HCT116 (cell line): ENCODE measurements at regions not wholly inside any gene's neighbourhood (a gene's known extent, or its start where the extent isn't known, plus 50 kb on each side); places are given as distances from the start of the nearest gene placed in this dataset.

ENCODE experiments used
- ATAC-seq: fragments of 200-7000 bp; cut with Tn5 transposase; 2 replicates; pipeline ENCODE4 v1.9.1; 2020; ENCODE audit warnings: mild to moderate bottlenecking, moderate library complexity
- BruUV-seq: library from RNA; stranded (reverse); fragments of 400-500 nt; replicated peaks from 2 replicates; lab custom pipeline; 2021; lab: Mats Ljungman, UMichigan
- CTCF ChIA-PET: fragments of 300-600 bp; sonication (Branson Sonifier 250); formaldehyde crosslinking; loops from one replicate; lab custom pipeline; 2021; ENCODE audit warnings: antibody characterized with exemption; lab: Charles Lee
- POLR2A ChIA-PET: fragments of 300-600, 350-600 bp; sonication (Branson Sonifier 250); formaldehyde crosslinking; loops from one replicate; lab custom pipeline; 2021; ENCODE audit warnings: antibody characterized with exemption; lab: Charles Lee
- RAD21 ChIA-PET, 2 experiments: fragments of 300-600 bp; sonication (Branson Sonifier 250); formaldehyde crosslinking; loops; one replicate each; lab custom pipeline; 2023; ENCODE audit warnings: low total read pairs in 2 of 2; ENCODE audit not compliant: uncharacterized antibody in 2 of 2, unreplicated experiment in 2 of 2, low non-redundant PET in 1 of 2; lab: Charles Lee
- DNase-seq: peaks from one replicate; pipeline ENCODE4 v3.0.0-alpha.2; 2010; ENCODE audit warnings: low read depth, low spot score
- H2AFZ ChIP-seq: fragments of 200-600 bp; shearing (Covaris generic), sonication (generic); 2 replicates; pipeline ENCODE4 v1.6.1; 2017; ENCODE audit warnings: low read depth, mixed run types, mixed read lengths, antibody characterized with exemption, low read length; ENCODE audit not compliant: poor library complexity, severe bottlenecking
- H3K27ac ChIP-seq: 2 replicates; pipeline ENCODE4 v1.5.1; 2012; ENCODE audit warnings: low read depth, low read length
- H3K27me3 ChIP-seq: fragments of 200-600 bp; sonication (generic); 2 replicates; pipeline ENCODE4 v1.6.1; 2016; ENCODE audit warnings: mixed run types, low read length, mixed read lengths; ENCODE audit not compliant: insufficient read depth
- H3K36me3 ChIP-seq, 2 experiments: fragments of 200-500 bp in 1 of 2; fragments of 200-600 bp in 1 of 2; sonication (Bioruptor generic) in 1 of 2; sonication (generic) in 1 of 2; 2 replicates each; pipeline versions ENCODE4 v1.5.1 to v1.6.1; 2014 to 2016; ENCODE audit warnings: low read length in 2 of 2, inconsistent platforms in 1 of 2, mixed read lengths in 1 of 2, mixed run types in 1 of 2; ENCODE audit not compliant: insufficient read depth in 2 of 2, control insufficient read depth in 1 of 2
- H3K4me1 ChIP-seq, 2 experiments: fragments of 200-600 bp in 1 of 2; sonication (generic) in 1 of 2; 2 replicates each; pipeline versions ENCODE4 v1.5.1 to v1.6.1; 2012 to 2017; ENCODE audit warnings: low read length in 2 of 2, inconsistent platforms in 1 of 2, mild to moderate bottlenecking in 1 of 2, mixed read lengths in 1 of 2, mixed run types in 1 of 2, moderate library complexity in 1 of 2; ENCODE audit not compliant: insufficient read depth in 2 of 2, control insufficient read depth in 1 of 2
- H3K4me2 ChIP-seq: fragments of 200-600 bp; sonication (generic); 2 replicates; pipeline ENCODE4 v1.6.1; 2017; ENCODE audit warnings: mixed run types, low read length, mixed read lengths
- H3K4me3 ChIP-seq, 2 experiments: fragments of 200-600 bp in 1 of 2; sonication (generic) in 1 of 2; replicated peaks in 1 of 2; 2 replicates each; pipeline ENCODE4 v1.5.1; 2011 to 2016; ENCODE audit warnings: low read length in 2 of 2, control low read depth in 1 of 2, low read depth in 1 of 2, mild to moderate bottlenecking in 1 of 2, mixed read lengths in 1 of 2, mixed run types in 1 of 2
- H3K79me2 ChIP-seq: fragments of 200-600 bp; sonication (generic); 2 replicates; pipeline ENCODE4 v1.6.1; 2017; ENCODE audit warnings: mild to moderate bottlenecking, mixed run types, low read length, moderate library complexity, mixed read lengths; ENCODE audit not compliant: insufficient read depth
- H3K9ac ChIP-seq: fragments of 200-600 bp; sonication (generic); 2 replicates; pipeline ENCODE4 v1.6.1; 2016; ENCODE audit warnings: low read length, mixed read lengths
- H3K9me2 ChIP-seq: fragments of 200-600 bp; sonication (generic), shearing (Covaris generic); 2 replicates; pipeline ENCODE4 v1.6.1; 2017; ENCODE audit warnings: mixed run types, mild to moderate bottlenecking, moderate library complexity; ENCODE audit not compliant: insufficient read depth
- H3K9me3 ChIP-seq, 2 experiments: fragments of 200-500 bp in 1 of 2; fragments of 200-600 bp in 1 of 2; sonication (Bioruptor generic) in 1 of 2; sonication (generic) in 1 of 2; 2 replicates each; pipeline ENCODE4 v1.6.1; 2014 to 2017; ENCODE audit warnings: low read length in 2 of 2, mixed read lengths in 2 of 2, inconsistent platforms in 1 of 2, low read depth in 1 of 2, mild to moderate bottlenecking in 1 of 2, mixed run types in 1 of 2, moderate library complexity in 1 of 2; ENCODE audit not compliant: control insufficient read depth in 1 of 2, insufficient read depth in 1 of 2
- H4K20me1 ChIP-seq: fragments of 200-600 bp; sonication (generic), shearing (Covaris generic); 2 replicates; pipeline ENCODE4 v1.6.1; 2017; ENCODE audit warnings: mixed run types, mild to moderate bottlenecking, moderate library complexity; ENCODE audit not compliant: insufficient read depth
- CBX3 ChIP-seq: IDR thresholded peaks from 2 replicates; pipeline ENCODE4 v1.6.1; 2012; ENCODE audit warnings: low read depth
- CEBPB ChIP-seq: IDR thresholded peaks from 2 replicates; pipeline ENCODE4 v1.6.1; 2012; ENCODE audit warnings: low read depth
- EGR1 ChIP-seq: IDR thresholded peaks from 2 replicates; pipeline ENCODE4 v1.6.1; 2012; ENCODE audit warnings: low read depth
- EZH2 ChIP-seq: fragments of 200-600 bp; sonication (generic); IDR thresholded peaks from 2 replicates; pipeline ENCODE4 v1.6.1; 2017; ENCODE audit warnings: antibody characterized with exemption, mixed run types
- FOSL1 ChIP-seq: IDR thresholded peaks from 2 replicates; pipeline ENCODE4 v1.6.1; 2012; ENCODE audit warnings: low read depth
- POLR2A ChIP-seq: IDR thresholded peaks from 2 replicates; pipeline ENCODE4 v1.7.0; 2011; ENCODE audit warnings: borderline replicate concordance; ENCODE audit not compliant: insufficient read depth, insufficient read length; ENCODE audit errors: extremely low read depth
- POLR2AphosphoS5 ChIP-seq: IDR thresholded peaks from 2 replicates; pipeline ENCODE4 v1.6.1; 2011; ENCODE audit warnings: mild to moderate bottlenecking, low read depth, low read length, moderate library complexity
- RAD21 ChIP-seq: IDR thresholded peaks from 2 replicates; pipeline ENCODE4 v1.6.1; 2012; ENCODE audit warnings: low read depth, mild to moderate bottlenecking
- SIN3A ChIP-seq: IDR thresholded peaks from 2 replicates; pipeline ENCODE4 v1.6.1; 2012; ENCODE audit warnings: low read depth
- SRF ChIP-seq: IDR thresholded peaks from 2 replicates; pipeline ENCODE4 v1.6.1; 2012; ENCODE audit warnings: low read depth
- TCF7L2 ChIP-seq: IDR thresholded peaks from 2 replicates; pipeline ENCODE4 v1.7.0; 2011; ENCODE audit warnings: borderline replicate concordance, inconsistent platforms; ENCODE audit not compliant: insufficient read depth, insufficient read length; ENCODE audit errors: extremely low read depth
- ZFX ChIP-seq: fragments of 450-650 bp; IDR thresholded peaks from 2 replicates; pipeline ENCODE4 v1.6.1; 2017
- intact Hi-C: fragments of 100-400 bp; cut with micrococcal nuclease; formaldehyde crosslinking; loops from 2 replicates; pipeline ENCODE4 v1.10.0; 2022
- TF ChIP-seq, protein P1 (sequence below), 3 experiments: fragments of 200-600 bp in 1 of 3; sonication (generic) in 1 of 3; IDR thresholded peaks in 2 of 3; conservative IDR thresholded peaks in 1 of 3; 2 replicates each; pipeline ENCODE4 v1.5.1; 2012 to 2017; ENCODE audit warnings: low read depth in 2 of 3, low read length in 2 of 3, antibody characterized with exemption in 1 of 3, borderline replicate concordance in 1 of 3, control low read depth in 1 of 3, mild to moderate bottlenecking in 1 of 3, mixed read lengths in 1 of 3, mixed run types in 1 of 3, moderate library complexity in 1 of 3; ENCODE audit not compliant: insufficient read depth in 1 of 3
- TF ChIP-seq, protein P2 (sequence below): IDR thresholded peaks from 2 replicates; pipeline ENCODE4 v1.6.1; 2011; ENCODE audit warnings: mild to moderate bottlenecking, low read length, moderate library complexity; ENCODE audit not compliant: insufficient replicate concordance; ENCODE audit errors: extremely low read depth
- TF ChIP-seq, protein P3 (sequence below): IDR thresholded peaks from 2 replicates; pipeline ENCODE4 v1.6.1; 2012

DNA sequence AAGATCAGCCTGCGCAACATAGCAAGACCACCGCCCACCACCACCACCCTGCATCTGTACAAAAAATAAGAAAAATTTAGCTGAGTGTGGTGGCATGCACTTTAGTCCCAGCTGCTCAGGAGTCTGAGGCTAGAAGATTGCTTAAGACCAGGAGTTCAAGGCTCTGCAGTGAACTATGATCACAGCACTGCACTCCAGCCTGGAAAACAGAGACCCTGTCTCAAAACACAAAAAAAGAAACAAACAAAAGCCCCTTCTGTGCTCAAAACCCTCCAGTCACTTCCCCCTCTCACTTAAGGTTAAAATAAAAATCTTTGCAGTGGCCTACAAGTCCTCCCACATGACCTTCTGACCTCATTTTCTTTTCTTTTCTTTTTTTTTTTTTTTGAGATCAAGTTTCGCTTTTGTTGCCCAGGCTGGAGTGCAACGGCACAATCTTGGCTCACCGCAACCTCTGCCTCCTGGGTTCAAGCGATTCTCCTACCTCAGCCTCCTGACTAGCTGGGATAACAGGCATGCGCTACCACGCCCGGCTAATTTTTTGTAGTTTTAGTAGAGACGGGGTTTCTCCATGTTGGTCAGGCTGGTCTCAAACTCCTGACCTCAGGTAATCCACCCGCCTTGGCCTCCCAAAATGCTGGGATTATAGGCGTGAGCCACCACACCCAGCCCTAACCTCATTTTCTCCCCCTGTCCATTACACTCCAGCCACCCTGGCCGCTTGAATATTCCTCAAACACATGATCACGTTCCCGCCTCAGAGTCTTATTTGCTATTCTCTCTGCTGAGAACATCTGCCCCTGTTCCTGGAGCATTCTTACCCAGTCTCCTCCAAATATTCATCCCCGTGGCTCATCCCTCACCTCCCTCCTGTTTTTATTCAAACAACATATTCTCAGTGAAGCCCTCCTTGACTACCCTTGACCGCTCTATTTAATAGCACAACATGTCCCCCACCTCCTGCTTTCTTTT is 126.6 kb upstream of the MED13 start:
- no TSS peak for BruUV-seq
- Histone ChIP-seq H3K9me3 (no peaks in the 10 kb centered on the region), H2AFZ (no peak overlapping the region), H4K20me1 (no peaks in the 10 kb centered on the region), H3K4me3 (no peak overlapping the region), H3K4me2 (no peak overlapping the region), H3K9ac (no peak overlapping the region), H3K36me3 (no peaks in the 10 kb centered on the region), H3K27ac (no peak overlapping the region), H3K9me2 (no peaks in the 10 kb centered on the region), H3K27me3 (no peaks in the 10 kb centered on the region), H3K4me1 (no peaks in the 10 kb centered on the region; a peak in 2 of 4 replicates), H3K79me2 (no peaks in the 10 kb centered on the region)
- RAD21 ChIA-PET: no interaction called here
- DNase-seq (no peak), ATAC-seq (no peak)
- CTCF ChIA-PET: interaction anchor here (0.8 kb wide), 1 partner anchor 12 kb away, joined by 3 read pairs; no protein-coding TSS in a partner anchor
- intact Hi-C loops: no loop called here
- POLR2A ChIA-PET: no interaction called here
- no peak for TF ChIP-seq CEBPB
- TF ChIP-seq SIN3A: no peak
- TF ChIP-seq SRF: no peak
- no peak for TF ChIP-seq POLR2A
- no peak for TF ChIP-seq FOSL1
- TF ChIP-seq RAD21: no peak
- TF ChIP-seq EZH2: no peak
- TF ChIP-seq, protein P1, sequence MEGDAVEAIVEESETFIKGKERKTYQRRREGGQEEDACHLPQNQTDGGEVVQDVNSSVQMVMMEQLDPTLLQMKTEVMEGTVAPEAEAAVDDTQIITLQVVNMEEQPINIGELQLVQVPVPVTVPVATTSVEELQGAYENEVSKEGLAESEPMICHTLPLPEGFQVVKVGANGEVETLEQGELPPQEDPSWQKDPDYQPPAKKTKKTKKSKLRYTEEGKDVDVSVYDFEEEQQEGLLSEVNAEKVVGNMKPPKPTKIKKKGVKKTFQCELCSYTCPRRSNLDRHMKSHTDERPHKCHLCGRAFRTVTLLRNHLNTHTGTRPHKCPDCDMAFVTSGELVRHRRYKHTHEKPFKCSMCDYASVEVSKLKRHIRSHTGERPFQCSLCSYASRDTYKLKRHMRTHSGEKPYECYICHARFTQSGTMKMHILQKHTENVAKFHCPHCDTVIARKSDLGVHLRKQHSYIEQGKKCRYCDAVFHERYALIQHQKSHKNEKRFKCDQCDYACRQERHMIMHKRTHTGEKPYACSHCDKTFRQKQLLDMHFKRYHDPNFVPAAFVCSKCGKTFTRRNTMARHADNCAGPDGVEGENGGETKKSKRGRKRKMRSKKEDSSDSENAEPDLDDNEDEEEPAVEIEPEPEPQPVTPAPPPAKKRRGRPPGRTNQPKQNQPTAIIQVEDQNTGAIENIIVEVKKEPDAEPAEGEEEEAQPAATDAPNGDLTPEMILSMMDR (IDR thresholded peaks at IDR 0.05 in 2 of 3, conservative IDR thresholded peaks at IDR 0.05 in 1 of 3; ENCODE audit: borderline replicate concordance in 1 of 3, insufficient read depth in 1 of 3, low read depth in 2 of 3, low read length in 2 of 3): no peak
- TF ChIP-seq, protein P2, sequence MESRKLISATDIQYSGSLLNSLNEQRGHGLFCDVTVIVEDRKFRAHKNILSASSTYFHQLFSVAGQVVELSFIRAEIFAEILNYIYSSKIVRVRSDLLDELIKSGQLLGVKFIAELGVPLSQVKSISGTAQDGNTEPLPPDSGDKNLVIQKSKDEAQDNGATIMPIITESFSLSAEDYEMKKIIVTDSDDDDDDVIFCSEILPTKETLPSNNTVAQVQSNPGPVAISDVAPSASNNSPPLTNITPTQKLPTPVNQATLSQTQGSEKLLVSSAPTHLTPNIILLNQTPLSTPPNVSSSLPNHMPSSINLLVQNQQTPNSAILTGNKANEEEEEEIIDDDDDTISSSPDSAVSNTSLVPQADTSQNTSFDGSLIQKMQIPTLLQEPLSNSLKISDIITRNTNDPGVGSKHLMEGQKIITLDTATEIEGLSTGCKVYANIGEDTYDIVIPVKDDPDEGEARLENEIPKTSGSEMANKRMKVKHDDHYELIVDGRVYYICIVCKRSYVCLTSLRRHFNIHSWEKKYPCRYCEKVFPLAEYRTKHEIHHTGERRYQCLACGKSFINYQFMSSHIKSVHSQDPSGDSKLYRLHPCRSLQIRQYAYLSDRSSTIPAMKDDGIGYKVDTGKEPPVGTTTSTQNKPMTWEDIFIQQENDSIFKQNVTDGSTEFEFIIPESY: no peak
- TF ChIP-seq POLR2AphosphoS5: no peak
- no peak for TF ChIP-seq ZFX
- TF ChIP-seq EGR1: no peak
- TF ChIP-seq, protein P3, sequence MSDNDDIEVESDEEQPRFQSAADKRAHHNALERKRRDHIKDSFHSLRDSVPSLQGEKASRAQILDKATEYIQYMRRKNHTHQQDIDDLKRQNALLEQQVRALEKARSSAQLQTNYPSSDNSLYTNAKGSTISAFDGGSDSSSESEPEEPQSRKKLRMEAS: no peak
- TF ChIP-seq TCF7L2: no peak
- TF ChIP-seq CBX3: no peak
